NCI-H82 treated with DMSO at 0.1 percent for 48 hours (cell line): ENCODE measurements at regions not wholly inside any gene's neighbourhood (a gene's known extent, or its start where the extent isn't known, plus 50 kb on each side); places are given as distances from the start of the nearest gene placed in this dataset.
"Not testable (repeated sequence)": the region's sequence is repeated elsewhere in the genome, so short reads cannot be mapped to it uniquely, and the experiment has no call there.

Experiments used
- DNase-seq: peaks from one replicate; lab custom pipeline; 2025; ENCODE audit not compliant: unreplicated experiment; lab: John Stamatoyannopoulos, UW

- no peak for DNase-seq
Observed at GRCh38 chrX:112946227-112946626, 105.6 kb upstream of the AMOT start.

DNA sequence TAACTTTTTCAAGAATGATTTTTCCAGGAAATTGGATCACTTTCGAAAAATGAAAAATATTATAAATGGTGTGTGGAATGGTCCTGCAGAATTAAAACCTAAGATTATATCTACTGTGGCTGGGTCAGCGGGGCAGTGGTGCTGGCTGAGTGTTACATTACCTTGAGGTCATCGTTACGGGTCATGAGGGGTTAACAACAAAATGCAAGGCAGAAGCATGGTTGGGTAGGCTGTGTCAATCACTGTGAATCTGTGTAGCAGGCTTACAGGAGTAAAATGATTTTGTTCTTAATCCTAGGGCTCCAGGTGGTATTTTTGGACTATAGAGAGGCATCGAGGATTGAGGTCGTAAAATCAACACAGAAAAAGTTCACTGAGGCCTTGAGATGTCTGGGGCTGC is 105.2 kb upstream of the AMOT start:
- DNase-seq = no peak

DNA sequence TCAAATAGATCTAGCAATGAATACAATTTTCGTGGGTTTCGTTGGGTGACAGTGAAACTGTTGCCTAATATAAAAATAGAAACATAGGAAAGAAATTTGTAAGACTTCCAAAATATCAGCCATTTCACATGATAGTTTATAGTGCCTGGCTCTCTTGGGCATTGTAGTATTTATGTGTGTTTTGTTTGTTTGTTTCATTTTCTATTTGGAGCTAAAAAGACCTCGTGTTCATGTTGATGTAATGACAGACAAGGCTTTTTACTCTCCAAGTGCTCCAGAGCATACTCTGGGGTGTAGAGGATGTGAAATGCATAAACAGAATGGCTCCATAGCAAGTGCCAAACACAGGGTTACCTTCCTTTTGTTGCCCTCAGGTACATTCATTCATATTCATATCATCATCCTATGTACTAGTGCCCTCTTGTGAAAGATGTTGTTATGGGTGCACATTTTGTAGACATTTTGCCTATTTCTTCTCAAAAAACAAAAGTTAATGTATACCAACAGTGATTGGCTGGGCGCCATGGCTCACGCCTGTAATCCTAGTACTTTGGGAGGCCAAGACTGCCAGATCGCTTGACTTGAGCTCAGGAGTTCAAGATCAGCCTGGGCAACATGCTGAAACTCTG is 100.7 kb upstream of the AMOT start:
- no peak for DNase-seq

DNA sequence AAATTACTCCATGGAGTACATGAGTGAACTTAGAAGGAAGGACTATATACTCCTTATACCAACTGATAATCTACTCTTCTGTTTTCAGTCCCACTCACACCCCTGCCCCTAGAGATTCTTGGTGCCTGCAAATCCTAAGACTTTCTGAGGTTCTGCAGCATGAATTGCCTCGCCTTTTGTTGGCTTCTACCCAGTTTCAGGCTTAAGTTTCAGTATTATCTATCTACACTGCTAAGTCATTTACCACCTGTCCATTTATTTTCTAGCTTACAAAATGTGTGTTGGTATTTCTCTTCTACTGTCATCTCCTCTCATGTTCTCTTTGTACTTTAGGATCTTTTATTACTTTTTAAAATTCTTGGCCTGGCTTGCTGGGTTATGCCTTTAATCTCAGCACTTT is 94.4 kb upstream of the AMOT start:
- DNase-seq = no peak

- DNase-seq = no peak
Observed at GRCh38 chrX:112931900-112932299, 91.3 kb upstream of the AMOT start.

GRCh38 chrX:112931478-112931877 is 90.8 kb upstream of the AMOT start:
- no peak for DNase-seq

DNA sequence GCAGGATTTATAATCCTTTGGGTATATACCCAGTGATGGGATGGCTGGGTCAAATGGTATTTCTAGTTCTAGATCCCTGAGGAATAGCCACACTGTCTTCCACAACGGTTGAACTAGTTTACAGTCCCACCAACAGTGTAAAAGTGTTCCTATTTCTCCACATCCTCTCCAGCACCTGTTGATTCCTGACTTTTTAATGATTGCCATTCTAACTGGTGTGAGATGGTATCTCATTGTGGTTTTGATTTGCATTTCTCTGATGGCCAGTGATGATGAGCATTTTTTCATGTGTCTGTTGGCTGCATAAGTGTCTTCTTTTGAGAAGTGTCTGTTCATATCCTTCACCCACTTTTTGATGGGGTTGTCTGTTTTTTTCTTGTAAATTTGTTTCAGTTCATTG is 82.8 kb upstream of the AMOT start:
- not testable (repeated sequence) for DNase-seq

- no peak for DNase-seq
Observed at GRCh38 chrX:112913807-112914206, 73.2 kb upstream of the AMOT start.

DNA sequence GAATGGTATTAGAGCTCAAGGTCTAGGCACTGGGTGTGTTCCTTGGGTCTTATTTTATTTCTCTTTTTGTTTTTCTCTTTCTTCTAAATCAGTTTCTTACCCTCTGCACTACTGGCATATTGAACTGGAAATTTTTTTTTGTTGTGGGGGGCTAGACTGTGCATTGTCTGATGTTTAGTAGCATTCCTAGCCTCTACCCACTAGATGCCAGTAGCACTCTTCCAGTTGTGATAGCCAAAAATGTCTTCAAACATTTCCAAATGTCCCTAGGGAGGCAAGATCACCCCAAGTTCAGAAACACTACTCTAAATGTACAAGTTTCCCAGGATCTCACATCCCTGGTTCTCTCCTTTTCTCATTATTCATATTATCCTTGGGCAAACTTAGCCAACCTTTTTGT is 69.8 kb upstream of the AMOT start:
- DNase-seq = no peak

DNA sequence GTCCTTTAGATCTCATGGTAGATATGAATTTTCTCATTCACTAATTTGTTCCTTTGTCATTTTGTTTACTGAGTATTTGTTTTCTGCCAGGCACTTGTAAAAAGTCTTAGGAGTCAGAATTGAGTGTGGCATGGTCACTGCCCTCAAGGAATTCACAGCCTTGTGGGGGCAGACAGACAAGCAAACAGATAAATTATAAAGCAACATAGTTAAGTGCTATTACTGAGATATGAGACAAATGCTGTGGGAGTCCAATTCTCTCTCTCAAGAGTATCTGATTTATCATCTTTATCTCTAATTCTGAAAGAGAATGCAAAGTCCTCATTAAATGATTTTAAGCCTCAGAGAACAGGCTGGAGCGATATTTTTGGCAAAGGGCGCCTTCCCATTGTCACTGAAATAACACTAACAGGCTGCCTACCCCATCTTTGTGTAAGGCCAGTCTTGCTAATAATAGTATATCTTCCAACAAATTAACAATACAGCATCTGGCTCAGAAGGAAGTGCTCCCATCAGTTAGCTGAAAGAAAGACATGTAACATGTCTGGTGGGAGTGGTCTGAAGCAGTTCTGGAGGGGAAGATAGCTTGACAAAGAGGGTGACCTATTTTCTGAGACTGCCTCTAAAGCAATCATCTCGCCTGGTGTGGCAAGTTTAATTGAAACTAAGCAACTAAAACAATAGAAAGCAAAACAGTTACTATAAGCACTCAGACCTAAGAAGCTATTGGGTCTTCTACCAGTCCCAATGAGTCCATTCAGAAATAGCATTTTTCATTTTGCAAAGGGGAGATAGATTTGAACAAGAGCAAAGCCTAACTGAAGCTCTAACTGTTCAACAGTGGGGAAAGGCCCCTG is 61.5 kb upstream of the AMOT start:
- no peak for DNase-seq

- DNase-seq = no peak
Observed at GRCh38 chrX:112896051-112896450, 55.4 kb upstream of the AMOT start.
